GM23338 (cell line): ENCODE measurements at regions not wholly inside any gene's neighbourhood (a gene's known extent, or its start where the extent isn't known, plus 50 kb on each side); places are given as distances from the start of the nearest gene placed in this dataset.

Source experiments
- ATAC-seq: fragments of 200-7000 bp; cut with Tn5 transposase; 3 replicates; pipeline ENCODE4 v1.9.1; 2020
- DNase-seq: peaks from one replicate; pipeline ENCODE4 v3.0.0-alpha.2; 2015; ENCODE audit warnings: low spot score
- H2AFZ ChIP-seq: fragments of 200-600 bp; sonication (generic); 2 replicates; pipeline ENCODE4 v1.8.0; 2016; ENCODE audit warnings: antibody characterized with exemption, mild to moderate bottlenecking, moderate library complexity
- H3F3A ChIP-seq: fragments of 200-600 bp; sonication (generic); replicated peaks from 2 replicates; pipeline ENCODE4 v1.8.0; 2017; ENCODE audit warnings: antibody characterized with exemption, mixed run types, low read depth
- H3K27ac ChIP-seq: fragments of 200-600 bp; sonication (generic); 2 replicates; pipeline ENCODE4 v1.6.1; 2016; ENCODE audit warnings: low read depth
- H3K27me3 ChIP-seq: fragments of 200-600 bp; sonication (generic); 2 replicates; pipeline ENCODE4 v1.8.0; 2016; ENCODE audit warnings: mild to moderate bottlenecking, mixed run types, moderate library complexity; ENCODE audit not compliant: insufficient read depth
- H3K36me3 ChIP-seq: fragments of 200-600 bp; sonication (generic); 2 replicates; pipeline ENCODE4 v1.8.0; 2016; ENCODE audit warnings: mild to moderate bottlenecking; ENCODE audit not compliant: insufficient read depth
- H3K4me1 ChIP-seq: fragments of 200-600 bp; sonication (generic); 2 replicates; pipeline ENCODE4 v1.8.0; 2016; ENCODE audit warnings: mild to moderate bottlenecking, moderate library complexity; ENCODE audit not compliant: insufficient read depth
- H3K4me2 ChIP-seq: fragments of 200-600 bp; sonication (generic); 2 replicates; pipeline ENCODE4 v1.7.1; 2017; ENCODE audit warnings: mixed run types
- H3K4me3 ChIP-seq: fragments of 200-600 bp; sonication (generic); 2 replicates; pipeline ENCODE4 v1.6.1; 2016; ENCODE audit warnings: mixed run types
- H3K79me2 ChIP-seq: fragments of 200-600 bp; sonication (generic); replicated peaks from 2 replicates; pipeline ENCODE4 v1.8.0; 2017; ENCODE audit warnings: mild to moderate bottlenecking; ENCODE audit not compliant: insufficient read depth
- H3K9me2 ChIP-seq: fragments of 200-600 bp; sonication (generic); 2 replicates; pipeline ENCODE4 v1.8.0; 2017; ENCODE audit not compliant: insufficient read depth
- H4K20me1 ChIP-seq: fragments of 200-600 bp; sonication (generic); replicated peaks from 2 replicates; pipeline ENCODE4 v1.8.0; 2017; ENCODE audit warnings: mild to moderate bottlenecking; ENCODE audit not compliant: insufficient read depth
- H3K27ac Mint-ChIP-seq: 2 replicates; pipeline ENCODE4 v1.8.0; 2020; ENCODE audit warnings: inconsistent platforms, mild to moderate bottlenecking, moderate library complexity, mixed read lengths
- H3K27me3 Mint-ChIP-seq: 3 replicates; pipeline ENCODE4 v1.8.0; 2022; ENCODE audit warnings: low read depth, mild to moderate bottlenecking, moderate library complexity, mixed read lengths, inconsistent platforms; ENCODE audit not compliant: insufficient read depth, poor library complexity
- H3K36me3 Mint-ChIP-seq: 3 replicates; pipeline ENCODE4 v1.8.0; 2021; ENCODE audit warnings: low read depth, mild to moderate bottlenecking, inconsistent platforms, moderate library complexity, mixed read lengths
- H3K4me1 Mint-ChIP-seq: 3 replicates; pipeline ENCODE4 v1.8.0; 2020; ENCODE audit warnings: mild to moderate bottlenecking, inconsistent platforms, mixed read lengths
- H3K4me3 Mint-ChIP-seq: 3 replicates; pipeline ENCODE4 v1.8.0; 2021; ENCODE audit warnings: moderate library complexity, mild to moderate bottlenecking, inconsistent platforms, mixed read lengths
- H3K9me3 Mint-ChIP-seq: 3 replicates; pipeline ENCODE4 v1.8.0; 2020; ENCODE audit warnings: moderate library complexity, mild to moderate bottlenecking, inconsistent platforms, mixed read lengths
- CREB1 ChIP-seq: fragments of 250-450 bp; sonication (Bioruptor Pico); IDR thresholded peaks from 2 replicates; pipeline ENCODE4 v1.5.0; 2020; ENCODE audit warnings: low read depth, mild to moderate bottlenecking, moderate library complexity
- CTCF ChIP-seq, 2 experiments: fragments of 200-600 bp in 1 of 2; sonication (generic) in 1 of 2; conservative IDR thresholded peaks; 2 replicates each; pipeline versions ENCODE4 v1.5.1 to v1.6.1; 2016 to 2017; ENCODE audit warnings: antibody characterized with exemption in 2 of 2, low read depth in 2 of 2, mild to moderate bottlenecking in 2 of 2, moderate library complexity in 1 of 2
- ETS1 ChIP-seq: IDR thresholded peaks from 2 replicates; pipeline ENCODE4 v1.6.1; 2016; ENCODE audit warnings: antibody characterized with exemption
- EZH2 ChIP-seq: fragments of 200-600 bp; sonication (generic); IDR thresholded peaks from one replicate; pipeline ENCODE4 v1.8.0; 2017; ENCODE audit warnings: antibody characterized with exemption, mild to moderate bottlenecking, low read depth; ENCODE audit not compliant: unreplicated experiment
- JUNB ChIP-seq: IDR thresholded peaks from one replicate; pipeline ENCODE4 v1.6.1; 2016; ENCODE audit warnings: antibody characterized with exemption; ENCODE audit not compliant: unreplicated experiment
- NANOG ChIP-seq: IDR thresholded peaks from 2 replicates; pipeline ENCODE4 v1.6.1; 2016; ENCODE audit warnings: antibody characterized with exemption, borderline replicate concordance
- POLR2AphosphoS5 ChIP-seq: IDR thresholded peaks from 2 replicates; pipeline ENCODE4 v1.6.1; 2016; ENCODE audit warnings: antibody characterized with exemption, low read depth
- REST ChIP-seq: IDR thresholded peaks from one replicate; pipeline ENCODE4 v1.6.1; 2018; ENCODE audit warnings: antibody characterized with exemption; ENCODE audit not compliant: unreplicated experiment
- ZNF114 ChIP-seq: fragments of 250-450 bp; sonication (Bioruptor Pico); IDR thresholded peaks from 2 replicates; pipeline ENCODE4 v1.5.0; 2020; ENCODE audit warnings: mild to moderate bottlenecking, moderate library complexity
- ZNF331 ChIP-seq: fragments of 250-450 bp; sonication (Bioruptor Pico); IDR thresholded peaks from 2 replicates; pipeline ENCODE4 v1.5.0; 2020; ENCODE audit warnings: low read depth, mild to moderate bottlenecking, moderate library complexity

- TF ChIP-seq CTCF (conservative IDR thresholded peaks at IDR 0.05; ENCODE audit: low read depth in 2 of 2): no peak
- no peak for TF ChIP-seq REST
- no peak for TF ChIP-seq NANOG
- TF ChIP-seq JUNB: no peak
Measured at GRCh38 chr5:40274568-40274967, 405.1 kb upstream of the PTGER4 start (continued).

- Histone ChIP-seq H3K36me3 (no peaks in the 10 kb centered on the region), H3K27ac (no peak overlapping the region), H4K20me1 (no peaks in the 10 kb centered on the region), H3K79me2 (no peaks in the 10 kb centered on the region), H3K4me3 (no peak overlapping the region), H3F3A (no peaks in the 10 kb centered on the region), H3K4me2 (no peak overlapping the region), H3K27me3 (no peaks in the 10 kb centered on the region), H3K9me2 (0 out of 2 replicates have a peak, but pooled peaks cover 4% of the 10 kb centered on the region), H3K4me1 (no peaks in the 10 kb centered on the region), H2AFZ (no peak overlapping the region)
- Mint-ChIP-seq H3K27ac (no peak overlapping the region), H3K4me3 (no peak overlapping the region), H3K9me3 (no peaks in the 10 kb centered on the region), H3K4me1 (peaks cover 2% of the 10 kb centered on the region; the same call in 1 of the 3 replicates), H3K36me3 (no peaks in the 10 kb centered on the region), H3K27me3 (no peaks in the 10 kb centered on the region)
- DNase-seq: no peak
- TF ChIP-seq NANOG (no peak), ZNF331 (CRISPR knock-in tag) (no peak)
- no peak for ATAC-seq
Measured at GRCh38 chr5:40273936-40274335, 405.8 kb upstream of the PTGER4 start.

- Histone ChIP-seq H3K36me3 (no peaks in the 10 kb centered on the region), H3K4me2 (no peak overlapping the region), H3K27me3 (no peaks in the 10 kb centered on the region), H3K9me2 (0 out of 2 replicates have a peak, but pooled peaks cover 4% of the 10 kb centered on the region), H4K20me1 (no peaks in the 10 kb centered on the region), H3F3A (no peaks in the 10 kb centered on the region), H2AFZ (no peak overlapping the region), H3K79me2 (no peaks in the 10 kb centered on the region), H3K27ac (no peak overlapping the region), H3K4me1 (no peaks in the 10 kb centered on the region), H3K4me3 (no peak overlapping the region)
- no peaks in the 10 kb centered on the region for H3K36me3 Mint-ChIP-seq
- H3K4me3 Mint-ChIP-seq: no peak overlapping the region
- no peak for DNase-seq
- H3K27me3 Mint-ChIP-seq: no peaks in the 10 kb centered on the region
- no peak overlapping the region for H3K27ac Mint-ChIP-seq
- ATAC-seq: no peak
- peaks cover 2% of the 10 kb centered on the region; the same call in 1 of the 3 replicates for H3K4me1 Mint-ChIP-seq
- H3K9me3 Mint-ChIP-seq: no peaks in the 10 kb centered on the region
- TF ChIP-seq POLR2AphosphoS5 (no peak), EZH2 (no peak), ETS1 (no peak), REST (no peak), ZNF114 (CRISPR knock-in tag) (no peak), JUNB (no peak), CREB1 (CRISPR knock-in tag) (no peak), CTCF (conservative IDR thresholded peaks at IDR 0.05; ENCODE audit: low read depth in 2 of 2) (no peak)
Measured at GRCh38 chr5:40271476-40271875, 408.2 kb upstream of the PTGER4 start.
